ENCODE measurements at regions not wholly inside any gene's neighbourhood (a gene's known extent, or its start where the extent isn't known, plus 50 kb on each side); places are given as distances from the start of the nearest gene placed in this dataset.

- Histone ChIP-seq H3K27me3 (peaks cover 0 to 5% of the 10 kb centered on the region in 2 donors), H3K27ac (no peak overlapping the region), H3K4me1 (no peaks in the 10 kb centered on the region), H3K4me3 (no peak overlapping the region), H3K9me3 (no peaks in the 10 kb centered on the region), H3K36me3 (no peaks in the 10 kb centered on the region)
- no peak for TF ChIP-seq POLR2A (IDR thresholded peaks at IDR 0.05)
- TF ChIP-seq, protein P1, sequence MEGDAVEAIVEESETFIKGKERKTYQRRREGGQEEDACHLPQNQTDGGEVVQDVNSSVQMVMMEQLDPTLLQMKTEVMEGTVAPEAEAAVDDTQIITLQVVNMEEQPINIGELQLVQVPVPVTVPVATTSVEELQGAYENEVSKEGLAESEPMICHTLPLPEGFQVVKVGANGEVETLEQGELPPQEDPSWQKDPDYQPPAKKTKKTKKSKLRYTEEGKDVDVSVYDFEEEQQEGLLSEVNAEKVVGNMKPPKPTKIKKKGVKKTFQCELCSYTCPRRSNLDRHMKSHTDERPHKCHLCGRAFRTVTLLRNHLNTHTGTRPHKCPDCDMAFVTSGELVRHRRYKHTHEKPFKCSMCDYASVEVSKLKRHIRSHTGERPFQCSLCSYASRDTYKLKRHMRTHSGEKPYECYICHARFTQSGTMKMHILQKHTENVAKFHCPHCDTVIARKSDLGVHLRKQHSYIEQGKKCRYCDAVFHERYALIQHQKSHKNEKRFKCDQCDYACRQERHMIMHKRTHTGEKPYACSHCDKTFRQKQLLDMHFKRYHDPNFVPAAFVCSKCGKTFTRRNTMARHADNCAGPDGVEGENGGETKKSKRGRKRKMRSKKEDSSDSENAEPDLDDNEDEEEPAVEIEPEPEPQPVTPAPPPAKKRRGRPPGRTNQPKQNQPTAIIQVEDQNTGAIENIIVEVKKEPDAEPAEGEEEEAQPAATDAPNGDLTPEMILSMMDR (IDR thresholded peaks at IDR 0.05) = no peak
- no peak for TF ChIP-seq POLR2AphosphoS5 (IDR thresholded peaks at IDR 0.05)
- no peak for DNase-seq (ENCODE audit: low spot score in 2 of 2)
- intact Hi-C loops (cut with DNase I; ENCODE audit: low total_unique reads) = no loop called here
Observed at GRCh38 chr19:29062475-29063435, 150.2 kb downstream of the UQCRFS1 start.

DNA sequence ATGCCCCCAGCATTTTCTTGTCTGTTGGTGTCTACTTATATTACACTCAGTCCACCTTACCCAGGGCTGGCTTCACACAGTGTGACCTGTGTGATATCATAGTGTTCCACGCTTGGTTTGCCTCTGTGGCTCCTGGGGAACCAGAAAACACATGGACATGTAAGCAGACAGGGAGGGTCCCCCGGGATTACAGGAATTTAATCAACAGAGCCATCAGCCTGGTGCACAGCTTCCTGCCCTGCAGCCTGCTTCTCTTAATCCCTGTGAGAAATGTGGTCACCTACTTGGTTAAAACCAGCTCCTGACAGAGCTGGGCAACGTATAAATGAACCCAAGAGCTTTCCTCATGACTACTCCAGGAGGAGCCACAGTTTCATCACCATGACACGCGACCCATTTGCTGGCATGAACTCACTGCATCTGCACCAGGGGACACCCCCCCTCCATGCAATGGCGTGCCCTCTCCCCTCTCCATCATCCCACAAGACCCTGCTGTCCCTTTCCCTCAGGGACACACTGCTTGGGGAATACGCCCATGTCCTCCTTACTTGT lies 152.1 kb downstream of the UQCRFS1 start:
- DNase-seq (ENCODE audit: low spot score in 2 of 2) = no peak

DNA sequence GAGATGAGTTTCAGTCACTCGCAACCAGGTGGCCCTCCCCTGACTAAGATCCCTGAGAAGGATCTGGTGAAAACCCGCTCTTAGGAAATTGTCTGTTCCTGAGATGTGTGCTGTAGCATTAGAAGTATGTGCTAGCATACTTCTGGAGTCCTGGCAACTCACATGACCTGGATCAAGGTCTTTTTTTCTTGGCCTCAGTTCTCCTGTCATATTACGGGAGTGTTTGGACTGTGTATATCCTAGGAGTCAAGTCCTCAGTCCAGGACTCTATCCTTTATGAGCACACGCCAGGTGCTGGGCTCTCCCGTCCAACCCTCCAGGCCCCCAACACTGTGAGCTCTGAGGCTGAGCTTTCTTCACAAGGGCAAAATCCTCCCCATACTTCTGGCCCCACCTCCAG lies 156.4 kb downstream of the UQCRFS1 start:
- DNase-seq (ENCODE audit: low spot score in 2 of 2) = no peak
- no peak overlapping the region for H3K27ac ChIP-seq
- H3K27me3 ChIP-seq = no peaks in the 10 kb centered on the region
- H3K36me3 ChIP-seq = no peaks in the 10 kb centered on the region
- H3K4me3 ChIP-seq = no peak overlapping the region
- intact Hi-C loops (cut with DNase I; ENCODE audit: low total_unique reads) = no loop called here
- H3K9me3 ChIP-seq = no peaks in the 10 kb centered on the region
- no peaks in the 10 kb centered on the region for H3K4me1 ChIP-seq
- TF ChIP-seq POLR2AphosphoS5 (IDR thresholded peaks at IDR 0.05) = no peak
- TF ChIP-seq, protein P1 (IDR thresholded peaks at IDR 0.05) = no peak
- no peak for TF ChIP-seq POLR2A (IDR thresholded peaks at IDR 0.05)

More for the DNA sequence above, 152.1 kb downstream of the UQCRFS1 start:
- no peaks in the 10 kb centered on the region for H3K36me3 ChIP-seq
- intact Hi-C loops (cut with DNase I; ENCODE audit: low total_unique reads) = no loop called here
- no peaks in the 10 kb centered on the region for H3K4me1 ChIP-seq
- TF ChIP-seq, protein P1 (IDR thresholded peaks at IDR 0.05) = no peak
- TF ChIP-seq POLR2AphosphoS5 (IDR thresholded peaks at IDR 0.05) (no peak), POLR2A (IDR thresholded peaks at IDR 0.05) (no peak)
- no peak overlapping the region for H3K27ac ChIP-seq
- no peak overlapping the region for H3K4me3 ChIP-seq
- H3K27me3 ChIP-seq = peaks cover 0 to 5% of the 10 kb centered on the region in 2 donors
- H3K9me3 ChIP-seq = no peaks in the 10 kb centered on the region

- H3K4me3 ChIP-seq = no peak overlapping the region
- H3K36me3 ChIP-seq = no peaks in the 10 kb centered on the region
- H3K27me3 ChIP-seq = no peaks in the 10 kb centered on the region
- no peaks in the 10 kb centered on the region for H3K4me1 ChIP-seq
- intact Hi-C loops (cut with DNase I; ENCODE audit: low total_unique reads) = no loop called here
- H3K27ac ChIP-seq = no peak overlapping the region
- no peaks in the 10 kb centered on the region for H3K9me3 ChIP-seq
- DNase-seq (ENCODE audit: low spot score in 2 of 2) = no peak
- TF ChIP-seq POLR2A (IDR thresholded peaks at IDR 0.05) = no peak
- no peak for TF ChIP-seq POLR2AphosphoS5 (IDR thresholded peaks at IDR 0.05)
- TF ChIP-seq, protein P1 (IDR thresholded peaks at IDR 0.05) = no peak
Observed at GRCh38 chr19:29054886-29055675, 157.9 kb downstream of the UQCRFS1 start.
